ENCODE measurements at regions not wholly inside any gene's neighbourhood (a gene's known extent, or its start where the extent isn't known, plus 50 kb on each side); places are given as distances from the start of the nearest gene placed in this dataset.

GRCh38 chr2:240338274-240338673 is 97.2 kb upstream of the GPC1 start:
- Histone ChIP-seq H3K9me3 (ENCODE audit: control insufficient read depth, insufficient read depth, low read length) (0 out of 2 replicates have a peak, but pooled peaks cover 4% of the 10 kb centered on the region), H2AK5ac (ENCODE audit: low read depth, low read length) (no peak overlapping the region), H3K18ac (ENCODE audit: low read depth, low read length) (no peak overlapping the region), H3K4me2 (ENCODE audit: low read depth, low read length) (no peak overlapping the region), H2BK120ac (ENCODE audit: low read depth, low read length) (no peak overlapping the region), H3K14ac (replicated peaks; ENCODE audit: low read depth, low read length) (no peak overlapping the region), H2BK5ac (ENCODE audit: low read depth, low read length, poor library complexity, severe bottlenecking) (no peak overlapping the region), H4K5ac (ENCODE audit: low read depth, low read length) (no peak overlapping the region), H3K4me3 (ENCODE audit: insufficient read depth, low read depth, low read length) (no peak overlapping the region), H2BK15ac (ENCODE audit: low read depth, low read length) (no peak overlapping the region), H2AK9ac (replicated peaks; ENCODE audit: low read depth, low read length, poor library complexity) (no peak overlapping the region), H3K56ac (ENCODE audit: extremely low read depth, insufficient read depth, low read length) (no peak overlapping the region), H3K4ac (ENCODE audit: low read depth, low read length) (no peak overlapping the region), H3K4me1 (ENCODE audit: control insufficient read depth, insufficient read depth, low read length) (no peaks in the 10 kb centered on the region), H3K79me1 (ENCODE audit: low read depth in 1 of 2, low read length in 2 of 2) (no peaks in the 10 kb centered on the region), H2BK20ac (ENCODE audit: low read depth, low read length) (no peak overlapping the region), H3K9ac (ENCODE audit: low read depth, low read length) (no peak overlapping the region), H4K8ac (ENCODE audit: low read depth in 2 of 2, low read length in 2 of 2) (no peak overlapping the region), H3K9me1 (ENCODE audit: insufficient read depth, low read length) (no peaks in the 10 kb centered on the region), H2AFZ (replicated peaks; ENCODE audit: low read length, poor library complexity) (no peak overlapping the region), H3K36me3 (ENCODE audit: control insufficient read depth, insufficient read depth, low read length) (no peaks in the 10 kb centered on the region), H4K91ac (ENCODE audit: insufficient read depth, low read depth, low read length) (no peak overlapping the region), H3K23ac (ENCODE audit: low read depth, low read length) (no peak overlapping the region), H3K27me3 (ENCODE audit: control insufficient read depth, insufficient read depth, low read length) (peaks cover 18% of the 10 kb centered on the region), H3K27ac (ENCODE audit: insufficient read depth, low read length) (no peak overlapping the region), H4K20me1 (ENCODE audit: insufficient read depth, low read length) (no peaks in the 10 kb centered on the region)
- DNase-seq (no peak), ATAC-seq (ENCODE audit: low read depth) (no peak)
- 40% methylated on average over 1 of the region's 2 CpGs; no CpG with 5 or more reads in 1 of the 2 experiments for WGBS, 2 experiments (ENCODE audit: extremely low coverage in 2 of 2, insufficient read length in 1 of 2)
- intact Hi-C loops (cut with micrococcal nuclease) = no loop called here
- ChIA-PET CTCF (no interaction called here), POLR2A (ENCODE audit: unreplicated experiment) (no interaction called here)
- TF ChIP-seq CHD1 (IDR thresholded peaks at IDR 0.05; ENCODE audit: low read depth, low read length) = no peak
- TF ChIP-seq SMC3 (IDR thresholded peaks at IDR 0.05; ENCODE audit: low read depth, low read length) = no peak
- TF ChIP-seq RFX5 (IDR thresholded peaks at IDR 0.05; ENCODE audit: low read depth, low read length) = no peak
- TF ChIP-seq BHLHE40 (IDR thresholded peaks at IDR 0.05; ENCODE audit: low read depth, low read length) = no peak
- TF ChIP-seq MAZ (IDR thresholded peaks at IDR 0.05; ENCODE audit: borderline replicate concordance, low read depth, low read length) = no peak
- no peak for TF ChIP-seq MAFK (IDR thresholded peaks at IDR 0.05; ENCODE audit: low read depth, low read length)
- no peak for TF ChIP-seq RAD21 (IDR thresholded peaks at IDR 0.05; ENCODE audit: low read length)
- TF ChIP-seq RCOR1 (IDR thresholded peaks at IDR 0.05; ENCODE audit: insufficient replicate concordance, low read length) = no peak
- TF ChIP-seq FOS (IDR thresholded peaks at IDR 0.05; ENCODE audit: low read depth, low read length) = no peak
- TF ChIP-seq, protein P1, sequence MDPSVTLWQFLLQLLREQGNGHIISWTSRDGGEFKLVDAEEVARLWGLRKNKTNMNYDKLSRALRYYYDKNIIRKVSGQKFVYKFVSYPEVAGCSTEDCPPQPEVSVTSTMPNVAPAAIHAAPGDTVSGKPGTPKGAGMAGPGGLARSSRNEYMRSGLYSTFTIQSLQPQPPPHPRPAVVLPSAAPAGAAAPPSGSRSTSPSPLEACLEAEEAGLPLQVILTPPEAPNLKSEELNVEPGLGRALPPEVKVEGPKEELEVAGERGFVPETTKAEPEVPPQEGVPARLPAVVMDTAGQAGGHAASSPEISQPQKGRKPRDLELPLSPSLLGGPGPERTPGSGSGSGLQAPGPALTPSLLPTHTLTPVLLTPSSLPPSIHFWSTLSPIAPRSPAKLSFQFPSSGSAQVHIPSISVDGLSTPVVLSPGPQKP (IDR thresholded peaks at IDR 0.05; ENCODE audit: borderline replicate concordance, low read depth, low read length) = no peak
- TF ChIP-seq USF2 (IDR thresholded peaks at IDR 0.05; ENCODE audit: low read depth, low read length) = no peak
- TF ChIP-seq NFE2L2 (IDR thresholded peaks at IDR 0.05; ENCODE audit: low read depth, low read length) = no peak
- no peak for TF ChIP-seq MXI1 (IDR thresholded peaks at IDR 0.05; ENCODE audit: borderline replicate concordance, low read depth, low read length)
- TF ChIP-seq CEBPB (IDR thresholded peaks at IDR 0.05; ENCODE audit: low read depth, low read length) = no peak
- BruUV-seq (replicated peaks) = no TSS peak
- in situ Hi-C loops (cut with MboI; ENCODE audit: low sequenced_read_pairs) = no loop called here
- dilution Hi-C loops (cut with HindIII; ENCODE audit: low sequenced_read_pairs, unreplicated experiment) = no loop called here

Measured in IMR-90 (cell line).